NT2/D1 (cell line): ENCODE measurements at regions not wholly inside any gene's neighbourhood (a gene's known extent, or its start where the extent isn't known, plus 50 kb on each side); places are given as distances from the start of the nearest gene placed in this dataset.
"Not testable (repeated sequence)": the region's sequence is repeated elsewhere in the genome, so short reads cannot be mapped to it uniquely, and the experiment has no call there.

Source experiments
- DNase-seq: peaks from one replicate; pipeline ENCODE4 v3.0.0-alpha.2; 2011; ENCODE audit warnings: low read depth, low spot score
- H3K27me3 ChIP-seq: 2 replicates; pipeline ENCODE4 v1.6.0; 2011; ENCODE audit warnings: mild to moderate bottlenecking; ENCODE audit not compliant: insufficient read length, insufficient read depth
- H3K36me3 ChIP-seq: 2 replicates; pipeline ENCODE4 v1.6.1; 2011; ENCODE audit warnings: mild to moderate bottlenecking, low read length, mixed read lengths; ENCODE audit not compliant: insufficient read depth, insufficient read length
- H3K4me1 ChIP-seq: 2 replicates; pipeline ENCODE4 v1.5.1; 2011; ENCODE audit not compliant: insufficient read depth, insufficient read length
- H3K4me3 ChIP-seq: 2 replicates; pipeline ENCODE4 v1.5.1; 2011; ENCODE audit warnings: low read depth; ENCODE audit not compliant: insufficient read length
- H3K9ac ChIP-seq: 2 replicates; pipeline ENCODE4 v1.6.0; 2011; ENCODE audit warnings: low read depth; ENCODE audit not compliant: insufficient read length
- H3K9me3 ChIP-seq: 2 replicates; pipeline ENCODE4 v1.5.1; 2011; ENCODE audit warnings: mild to moderate bottlenecking, low read length; ENCODE audit not compliant: insufficient read depth
- SUZ12 ChIP-seq: IDR thresholded peaks from 2 replicates; pipeline ENCODE4 v1.6.1; 2011; ENCODE audit not compliant: insufficient read length, insufficient read depth; ENCODE audit errors: extremely low read depth
- YY1 ChIP-seq: IDR thresholded peaks from 2 replicates; pipeline ENCODE4 v1.6.1; 2011; ENCODE audit not compliant: insufficient read length, insufficient read depth
- ZNF274 ChIP-seq: IDR thresholded peaks from 2 replicates; pipeline ENCODE4 v1.6.1; 2011; ENCODE audit warnings: mild to moderate bottlenecking, low read depth, low read length

GRCh38 chr16:60407606-60408005, 1628.6 kb downstream of the CDH8 start:
- Histone ChIP-seq H3K9me3 (no peaks in the 10 kb centered on the region), H3K4me3 (no peak overlapping the region), H3K36me3 (no peaks in the 10 kb centered on the region), H3K27me3 (no peaks in the 10 kb centered on the region), H3K9ac (no peak overlapping the region), H3K4me1 (no peaks in the 10 kb centered on the region)
- DNase-seq: no peak
- TF ChIP-seq YY1 (no peak), ZNF274 (no peak), SUZ12 (no peak)

- Histone ChIP-seq H3K36me3 (no peaks in the 10 kb centered on the region), H3K4me1 (no peaks in the 10 kb centered on the region), H3K9me3 (no peaks in the 10 kb centered on the region), H3K9ac (no peak overlapping the region), H3K4me3 (no peak overlapping the region), H3K27me3 (no peaks in the 10 kb centered on the region)
- no peak for TF ChIP-seq SUZ12
- no peak for TF ChIP-seq ZNF274
- TF ChIP-seq YY1: no peak
- no peak for DNase-seq
These were observed 1629.2 kb downstream of the CDH8 start for GRCh38 chr16:60407034-60407433.

DNA sequence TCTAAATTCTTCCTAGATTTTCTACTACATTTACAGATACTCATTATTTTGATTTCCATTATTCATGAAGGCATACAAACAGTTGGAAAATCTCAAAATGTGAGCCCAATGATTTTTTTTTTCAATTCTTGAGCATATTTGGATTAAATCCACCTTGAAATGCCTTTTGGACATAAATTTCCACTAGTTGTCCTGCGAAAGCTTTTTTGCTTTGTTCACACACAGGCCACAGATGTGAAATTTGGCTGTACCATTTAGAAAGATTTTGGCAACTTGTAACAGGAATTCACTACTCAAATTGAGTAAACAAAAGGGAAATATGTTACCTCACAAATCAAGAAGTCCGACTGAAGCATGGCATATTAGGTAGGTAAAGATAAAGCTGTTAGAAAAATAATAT, 1631.0 kb downstream of the CDH8 start:
- H3K9me3 ChIP-seq: no peaks in the 10 kb centered on the region
- TF ChIP-seq ZNF274 (no peak), YY1 (no peak), SUZ12 (no peak)
- H3K9ac ChIP-seq: no peak overlapping the region
- H3K4me1 ChIP-seq: no peaks in the 10 kb centered on the region
- H3K36me3 ChIP-seq: no peaks in the 10 kb centered on the region
- no peak overlapping the region for H3K4me3 ChIP-seq
- H3K27me3 ChIP-seq: no peaks in the 10 kb centered on the region
- DNase-seq: no peak

GRCh38 chr16:60404401-60404800, 1631.8 kb downstream of the CDH8 start:
- DNase-seq: no peak
- Histone ChIP-seq H3K36me3 (no peaks in the 10 kb centered on the region), H3K27me3 (no peaks in the 10 kb centered on the region), H3K4me1 (no peaks in the 10 kb centered on the region), H3K4me3 (no peak overlapping the region), H3K9me3 (no peaks in the 10 kb centered on the region), H3K9ac (no peak overlapping the region)
- TF ChIP-seq SUZ12 (no peak), ZNF274 (no peak)

GRCh38 chr16:60402941-60403340, 1633.3 kb downstream of the CDH8 start:
- H3K4me3 ChIP-seq, DNase-seq, H3K27me3 ChIP-seq, H3K9me3 ChIP-seq, H3K36me3 ChIP-seq, H3K4me1 ChIP-seq, H3K9ac ChIP-seq: not testable (repeated sequence)

GRCh38 chr16:60392380-60392779, 1643.9 kb downstream of the CDH8 start:
- no peak for DNase-seq
- H3K4me1 ChIP-seq: no peaks in the 10 kb centered on the region
- no peaks in the 10 kb centered on the region for H3K9me3 ChIP-seq
- no peak overlapping the region for H3K9ac ChIP-seq
- H3K4me3 ChIP-seq: no peak overlapping the region
- TF ChIP-seq YY1: no peak
- TF ChIP-seq ZNF274: no peak
- no peak for TF ChIP-seq SUZ12
- H3K27me3 ChIP-seq: no peaks in the 10 kb centered on the region
- no peaks in the 10 kb centered on the region for H3K36me3 ChIP-seq

DNA sequence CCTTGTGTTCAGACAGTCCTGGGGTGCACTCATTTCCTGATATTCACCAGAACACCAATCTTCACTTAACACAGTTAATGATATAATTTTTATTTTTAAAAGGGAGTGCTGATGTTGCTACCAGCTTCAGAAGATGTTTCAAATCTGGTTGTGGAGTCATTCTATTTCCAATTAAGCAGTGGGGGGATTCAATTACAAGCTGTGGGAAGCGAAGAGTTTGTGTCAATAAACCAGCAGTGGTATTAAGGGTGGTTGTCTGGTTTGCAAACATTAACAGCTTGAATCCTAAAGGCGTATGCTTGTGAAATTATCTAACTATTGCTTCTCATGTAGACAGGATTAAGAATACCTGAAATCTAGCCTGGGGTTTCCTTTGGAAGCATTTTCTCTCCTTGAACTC, 1637.5 kb upstream of the GOT2 start:
- Histone ChIP-seq H3K27me3 (no peaks in the 10 kb centered on the region), H3K36me3 (no peaks in the 10 kb centered on the region), H3K9me3 (no peaks in the 10 kb centered on the region), H3K4me3 (no peak overlapping the region), H3K9ac (no peak overlapping the region), H3K4me1 (no peaks in the 10 kb centered on the region)
- TF ChIP-seq SUZ12 (no peak), YY1 (no peak), ZNF274 (no peak)
- no peak for DNase-seq

GRCh38 chr16:60367739-60368138, 1633.6 kb upstream of the GOT2 start:
- Histone ChIP-seq H3K4me1 (no peaks in the 10 kb centered on the region), H3K9me3 (no peaks in the 10 kb centered on the region), H3K36me3 (no peaks in the 10 kb centered on the region), H3K9ac (no peak overlapping the region), H3K27me3 (no peaks in the 10 kb centered on the region), H3K4me3 (no peak overlapping the region)
- no peak for DNase-seq
- no peak for TF ChIP-seq SUZ12
- TF ChIP-seq YY1: no peak
- TF ChIP-seq ZNF274: no peak
